NCI-H345 treated with DMSO at 0.1 percent for 48 hours (cell line): ENCODE measurements at regions not wholly inside any gene's neighbourhood (a gene's known extent, or its start where the extent isn't known, plus 50 kb on each side); places are given as distances from the start of the nearest gene placed in this dataset.

Experiments
- DNase-seq: peaks from one replicate; lab custom pipeline; 2025; ENCODE audit not compliant: unreplicated experiment; lab: John Stamatoyannopoulos, UW

DNA sequence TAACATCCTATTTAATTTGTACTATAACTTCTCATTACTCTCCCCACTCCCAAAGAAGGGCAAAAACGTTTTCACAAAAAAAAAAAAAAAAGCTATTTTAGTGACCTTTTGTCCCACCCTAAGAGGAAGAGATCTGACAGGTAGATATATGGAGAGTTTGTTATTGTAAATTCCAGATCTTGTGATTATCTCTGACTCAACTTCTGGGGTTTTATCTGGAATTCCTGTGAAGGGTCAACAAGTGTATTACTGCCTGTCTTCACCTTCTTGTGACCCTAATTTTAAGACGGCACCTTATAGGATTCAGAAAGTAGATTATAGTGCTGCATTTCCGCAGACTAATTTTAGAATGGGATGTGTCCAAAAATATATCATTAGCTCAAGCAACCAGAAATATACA, 205.9 kb upstream of the CDIN1 start:
- no peak for DNase-seq

DNA sequence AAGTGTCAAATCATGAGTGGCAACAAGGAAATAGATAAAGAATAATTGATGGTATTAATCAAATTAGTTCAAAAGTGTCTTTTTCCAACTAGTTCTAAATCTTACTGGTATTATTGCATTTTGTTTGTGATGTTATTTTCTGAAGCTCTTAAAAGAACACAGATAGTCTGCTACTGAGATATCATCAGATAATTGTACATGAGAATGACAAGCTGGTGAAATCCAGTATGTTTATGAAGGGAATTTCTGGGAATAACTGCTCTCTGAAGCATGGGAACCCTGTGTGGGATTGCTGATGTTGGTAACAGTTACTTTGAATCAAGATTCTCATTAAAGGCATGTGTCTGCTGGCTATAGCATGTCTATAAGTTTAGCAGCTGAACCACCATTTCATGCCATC, 190.3 kb upstream of the CDIN1 start:
- DNase-seq = no peak

DNA sequence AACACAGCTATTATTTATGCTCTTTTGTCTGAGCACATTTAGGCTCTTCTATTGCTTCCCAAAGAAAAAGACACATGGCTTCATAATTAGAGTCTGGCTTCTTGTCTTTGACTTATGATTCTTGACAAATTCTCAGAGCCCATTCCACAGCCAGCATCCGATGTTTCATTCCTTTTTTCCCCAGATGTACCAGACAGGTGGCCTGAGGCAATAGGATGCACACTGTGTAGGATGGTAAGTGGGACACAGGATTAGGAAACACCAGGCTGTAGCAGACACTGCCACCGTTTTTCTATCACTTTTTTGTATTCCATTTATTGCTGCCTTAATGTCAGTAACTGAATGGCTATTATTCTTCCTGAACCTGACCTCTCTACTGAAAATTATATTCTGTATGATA, 188.9 kb upstream of the CDIN1 start:
- no peak for DNase-seq

DNA sequence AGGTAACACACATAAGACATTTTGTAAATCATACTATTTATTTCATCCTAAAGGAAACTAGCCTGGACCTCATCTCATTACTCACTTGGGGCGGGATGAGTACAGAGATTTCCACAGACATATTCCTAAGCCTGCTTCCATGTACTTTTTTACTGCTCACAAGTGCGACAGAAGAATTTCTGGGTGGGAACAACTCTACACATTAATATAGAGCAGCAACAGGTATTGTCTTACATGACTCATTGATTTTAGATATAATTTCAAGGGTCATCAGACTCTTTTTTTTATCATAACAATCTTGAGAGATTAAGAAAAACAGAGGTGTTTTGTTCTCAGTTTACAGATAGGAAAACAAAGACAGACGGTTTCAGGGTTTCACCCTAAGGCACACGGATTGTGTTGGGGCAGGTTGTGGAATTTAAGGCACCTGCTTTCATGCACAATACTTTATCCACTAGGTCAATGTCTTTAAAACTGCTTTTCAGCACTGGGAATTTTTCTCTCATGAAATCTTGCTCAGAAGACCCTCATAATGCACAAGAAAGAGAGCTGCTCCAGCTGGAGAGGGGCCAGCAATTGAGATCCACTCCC, 186.7 kb upstream of the CDIN1 start:
- no peak for DNase-seq

DNA sequence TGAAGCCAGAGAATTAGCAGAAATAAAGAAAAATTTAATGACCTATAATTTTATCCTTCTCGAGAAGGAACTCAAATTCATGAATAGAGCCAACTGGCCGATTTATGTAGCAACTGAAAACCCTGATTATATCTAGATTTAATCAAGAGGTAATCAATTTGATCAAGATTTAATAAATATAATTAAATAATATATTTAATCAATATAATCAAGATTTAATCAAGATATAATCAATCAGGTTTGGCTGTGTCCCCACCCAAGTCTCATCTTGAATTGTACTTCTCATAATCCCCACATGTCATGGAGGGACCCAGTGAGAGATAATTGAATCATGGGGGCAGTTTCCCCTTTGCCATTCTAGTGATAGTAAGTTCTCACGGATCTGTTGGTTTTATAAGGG, 181.2 kb upstream of the CDIN1 start:
- no peak for DNase-seq

DNA sequence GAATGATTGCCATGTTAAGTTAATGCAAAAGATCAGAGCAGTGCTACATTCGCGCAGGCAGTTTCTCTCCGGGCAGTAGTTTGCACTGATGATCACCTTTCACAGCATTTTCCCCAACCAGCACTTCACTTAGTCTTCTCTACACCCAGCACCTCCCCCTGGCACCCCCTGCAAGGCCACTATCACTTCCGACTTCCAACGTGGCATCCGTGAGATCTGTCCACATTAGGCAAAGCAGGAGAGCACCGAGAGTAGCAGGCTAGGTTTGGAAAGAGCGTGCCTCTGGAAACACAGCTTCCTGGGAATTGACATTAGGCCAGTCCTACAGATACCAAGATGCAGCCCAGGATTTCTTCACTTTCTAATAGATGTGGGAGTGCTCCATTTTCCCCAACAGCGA, 180.2 kb upstream of the CDIN1 start:
- no peak for DNase-seq

DNA sequence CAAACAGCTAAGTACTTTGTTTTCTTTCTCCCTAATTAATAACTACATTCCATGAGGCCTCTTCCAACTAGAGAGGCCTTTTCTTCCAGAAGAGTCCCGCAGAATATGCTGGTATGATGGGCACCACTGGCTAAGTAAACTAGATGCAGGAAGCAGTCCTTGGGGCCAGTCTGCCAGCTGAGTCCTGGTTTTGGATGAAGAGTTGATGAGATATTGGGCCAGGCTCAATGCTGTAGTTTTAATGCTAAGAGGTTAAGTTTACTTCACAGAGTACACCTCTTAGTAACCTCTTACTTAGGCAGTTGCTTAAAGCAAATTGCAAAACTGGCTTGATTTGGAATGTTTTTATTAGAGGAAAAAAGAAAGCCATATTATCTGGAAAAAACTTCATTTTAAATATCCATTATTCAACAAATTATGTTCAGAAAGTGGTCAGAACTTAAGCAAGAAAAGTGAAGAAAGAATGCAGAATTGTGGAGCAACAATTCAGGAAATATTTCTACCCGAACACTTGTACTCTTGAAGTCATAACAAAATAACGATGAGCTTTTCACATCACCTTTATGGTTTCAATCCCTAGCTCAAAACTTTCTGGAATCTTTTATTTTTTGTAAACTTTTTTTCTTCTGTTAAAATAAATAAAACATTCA, 178.4 kb upstream of the CDIN1 start:
- no peak for DNase-seq

DNA sequence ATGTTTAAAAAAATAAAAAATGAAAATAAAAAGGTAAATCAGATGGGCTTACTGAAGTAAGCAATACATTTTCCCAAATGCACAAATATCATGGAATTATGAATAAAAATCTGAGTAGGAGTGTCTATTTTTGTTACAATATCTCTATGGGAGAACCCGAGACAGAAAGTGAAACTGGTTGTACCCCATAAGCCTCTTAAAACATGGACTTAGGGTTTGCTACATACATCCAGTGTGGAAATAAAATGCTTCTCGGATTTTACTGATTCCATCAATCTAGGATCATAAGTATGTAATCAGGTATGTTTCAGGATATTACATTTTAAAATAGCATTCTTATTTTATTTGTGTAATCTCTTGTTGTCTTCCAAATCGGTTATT, 177.8 kb upstream of the CDIN1 start:
- no peak for DNase-seq

DNA sequence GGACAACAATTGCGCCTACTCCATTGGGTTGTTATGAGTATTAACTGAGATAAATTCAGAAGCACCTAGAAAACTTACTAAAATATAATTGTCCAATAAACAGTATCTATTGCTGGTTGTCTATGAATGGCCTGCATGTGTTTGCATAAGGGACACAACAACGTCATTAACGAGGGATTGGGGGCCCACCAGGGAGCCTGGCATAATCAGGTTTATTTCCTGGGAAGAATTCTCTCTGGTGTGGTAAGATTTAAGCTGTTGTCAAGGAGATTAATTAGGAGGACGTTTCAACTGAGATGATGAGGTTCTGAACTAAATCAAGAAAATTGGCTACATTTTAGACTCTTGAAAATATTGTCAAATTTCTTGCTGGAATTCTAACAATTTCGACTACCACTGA, 176.1 kb upstream of the CDIN1 start:
- no peak for DNase-seq

DNA sequence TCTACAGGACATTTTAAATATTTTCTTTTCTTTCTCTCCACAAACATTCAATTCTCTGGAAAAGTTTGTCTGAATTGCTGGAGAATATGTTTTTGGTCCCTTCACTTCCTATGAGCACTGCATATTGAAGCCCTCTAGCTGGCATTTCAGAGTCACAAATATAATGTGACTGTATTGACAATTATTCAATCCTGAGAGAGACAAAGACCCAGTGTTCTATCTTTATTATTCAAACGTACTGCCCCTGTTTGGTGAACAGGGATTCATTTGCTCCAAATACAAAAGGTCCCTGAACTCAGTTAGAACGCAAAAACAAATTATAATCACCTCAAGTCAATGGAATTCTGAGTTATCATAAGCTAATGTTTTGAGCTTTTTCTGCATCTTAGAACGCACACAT, 173.1 kb upstream of the CDIN1 start:
- no peak for DNase-seq

DNA sequence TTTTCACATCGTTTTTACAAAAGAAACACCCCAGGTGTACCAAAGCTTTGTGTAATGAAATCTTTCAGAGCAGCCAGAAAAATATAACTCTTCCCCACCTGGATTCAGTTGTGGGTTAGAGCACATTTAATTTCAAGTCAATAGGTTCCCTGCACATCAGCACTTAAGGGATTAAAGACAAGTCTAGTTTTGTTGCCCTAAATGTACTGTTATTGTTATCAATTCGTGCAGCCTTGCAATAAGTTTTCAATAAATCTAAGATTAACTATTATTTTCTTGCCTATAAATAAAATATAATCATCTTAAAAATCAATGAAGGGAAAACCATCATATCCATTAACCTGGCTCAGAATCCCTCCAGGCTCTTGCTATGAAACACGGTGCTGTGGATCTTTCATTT, 172.5 kb upstream of the CDIN1 start:
- DNase-seq = no peak

DNA sequence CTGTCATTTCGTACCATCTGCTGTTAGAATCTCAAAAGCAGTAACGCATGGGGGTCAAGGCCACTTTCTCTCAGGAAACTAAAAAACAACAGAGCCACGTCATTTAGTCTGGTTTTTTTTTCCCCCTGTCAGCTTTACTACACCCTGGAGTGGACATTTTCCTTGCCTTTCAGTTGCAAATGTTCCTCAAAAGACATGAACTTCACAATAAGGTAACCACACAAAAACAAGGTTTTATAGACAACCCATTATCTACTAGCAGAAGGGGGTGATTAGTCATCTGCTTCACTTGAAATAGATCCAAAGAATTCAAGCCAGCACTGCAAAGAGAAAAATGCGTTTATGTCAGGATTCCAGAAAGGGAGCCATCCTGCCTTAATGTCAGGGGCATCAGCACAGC, 171.8 kb upstream of the CDIN1 start:
- no peak for DNase-seq

DNA sequence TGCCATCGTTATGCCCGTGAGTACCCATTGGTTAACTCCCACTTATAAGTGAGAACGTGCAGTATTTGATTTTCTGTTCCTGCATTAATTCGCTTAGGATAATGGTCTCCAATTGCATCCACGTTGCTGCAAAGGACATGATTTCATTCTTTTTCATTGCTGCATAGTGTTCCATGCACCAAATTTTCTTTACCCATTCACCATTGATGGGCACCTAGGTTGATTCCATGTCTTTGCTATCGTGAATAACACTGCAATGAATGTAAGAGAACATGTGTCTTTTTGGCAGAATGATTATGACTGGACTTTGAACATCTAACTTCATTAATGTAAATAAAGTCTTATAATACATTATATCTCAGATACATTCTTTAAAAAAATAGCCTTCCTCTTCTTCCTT, 169.6 kb upstream of the CDIN1 start:
- DNase-seq = no peak

DNA sequence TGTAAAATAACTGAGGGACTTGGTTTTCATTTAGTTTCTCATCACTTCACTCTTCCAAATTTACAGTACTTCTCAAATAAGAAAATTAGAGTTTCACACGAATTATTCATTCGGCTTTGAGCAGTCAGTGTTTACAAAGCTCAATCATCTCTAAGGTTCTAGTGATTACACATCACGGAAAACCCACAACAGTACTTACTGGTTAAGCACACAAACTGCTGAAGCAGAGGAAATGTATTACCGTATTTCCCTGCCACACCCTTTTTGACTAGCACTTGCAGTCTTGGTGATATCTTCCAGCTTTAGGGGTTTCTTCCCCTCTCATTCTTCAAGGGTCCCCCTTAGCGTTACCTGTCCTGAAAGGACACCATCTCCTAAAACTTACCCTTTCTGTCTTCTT, 164.8 kb upstream of the CDIN1 start:
- DNase-seq = no peak

DNA sequence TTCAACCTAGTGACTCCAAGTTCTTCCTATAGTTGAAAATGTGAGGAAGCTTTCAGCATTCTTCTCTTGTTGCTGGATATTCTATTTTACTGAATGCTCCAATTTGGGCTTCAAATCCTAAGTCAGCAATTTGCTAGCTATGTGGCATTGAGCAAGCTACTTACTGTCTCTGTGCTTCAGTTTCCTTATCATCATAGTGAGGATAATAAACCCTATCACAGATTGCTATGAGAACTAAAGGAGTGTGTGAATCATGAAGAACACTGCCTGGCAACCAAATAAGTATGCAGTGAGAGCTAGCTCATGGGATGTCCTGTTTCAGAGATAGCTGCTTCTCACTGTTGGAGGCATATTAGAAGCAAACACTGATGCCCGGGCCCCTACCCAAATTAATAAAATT, 163.8 kb upstream of the CDIN1 start:
- no peak for DNase-seq

DNA sequence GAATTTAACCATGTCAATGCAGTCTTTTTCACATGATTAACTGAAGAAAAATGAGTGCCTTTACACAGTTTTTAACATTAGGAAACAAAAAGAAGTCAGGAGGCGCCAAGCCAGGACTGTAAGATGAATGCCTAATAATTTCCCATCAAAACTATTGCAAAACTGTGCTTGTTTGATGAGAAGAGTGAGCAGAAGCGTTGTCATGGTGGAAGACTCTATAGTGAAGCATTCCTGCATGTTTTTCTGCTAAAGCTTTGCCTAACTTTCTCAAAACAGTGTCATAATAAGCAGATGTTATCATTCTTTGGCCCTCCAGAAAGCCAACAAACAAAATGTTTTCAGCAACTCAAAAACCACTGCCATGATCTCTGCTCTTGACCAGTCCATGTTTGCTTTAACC, 156.8 kb upstream of the CDIN1 start:
- DNase-seq = no peak

DNA sequence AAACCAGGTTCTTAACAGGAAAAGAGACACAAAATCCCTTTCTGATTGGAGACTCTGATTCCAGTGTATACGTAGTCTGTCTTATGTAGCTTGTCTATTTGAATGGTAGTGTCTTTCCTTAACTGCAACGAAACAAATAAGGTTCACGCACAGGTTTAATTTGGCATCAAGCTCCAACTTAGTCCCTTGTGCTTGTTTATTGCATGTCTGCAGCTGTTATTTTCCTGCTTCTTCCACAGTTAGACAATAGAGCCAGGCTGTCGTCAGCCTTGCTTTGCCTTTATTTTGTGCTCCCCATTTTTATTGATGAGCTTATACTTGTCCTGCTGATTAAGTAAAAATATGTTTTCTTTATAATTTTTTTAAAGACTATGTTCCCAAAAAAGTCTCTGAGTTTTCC, 152.7 kb upstream of the CDIN1 start:
- DNase-seq = no peak

DNA sequence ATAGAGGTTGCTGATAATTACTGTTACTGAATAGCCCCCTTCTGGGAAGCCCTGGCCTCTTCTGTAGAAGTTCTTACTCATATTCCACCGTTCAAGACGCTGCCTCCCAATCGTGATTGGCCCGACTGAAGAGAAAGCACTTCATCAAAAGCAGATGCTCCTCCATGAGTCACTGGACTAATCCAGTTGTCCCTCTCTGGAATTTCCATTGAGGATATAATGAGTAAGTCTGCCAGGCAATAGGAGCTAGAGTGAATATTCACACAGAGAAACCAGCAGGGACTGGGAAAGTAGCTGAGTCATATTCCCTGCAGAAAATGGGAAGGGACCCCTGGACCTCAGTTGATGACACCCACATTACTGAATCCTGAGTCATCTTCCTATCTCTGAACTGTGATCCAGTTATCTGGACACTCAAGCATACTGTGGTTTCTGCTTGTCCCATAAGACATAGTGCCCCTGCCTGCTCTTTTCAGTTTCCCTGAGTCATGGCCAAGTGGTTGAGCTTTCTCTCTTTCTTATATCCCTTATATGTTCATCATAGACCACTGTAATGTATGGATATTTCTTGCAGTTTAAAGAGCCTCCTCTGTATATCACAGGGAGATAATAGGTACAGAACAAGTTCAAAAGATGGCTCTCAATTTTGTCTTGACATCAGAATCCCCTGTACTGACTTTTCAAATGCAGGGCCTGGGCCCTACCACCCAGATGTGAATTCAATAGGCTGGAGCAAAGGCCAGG, 151.2 kb upstream of the CDIN1 start:
- DNase-seq = no peak

DNA sequence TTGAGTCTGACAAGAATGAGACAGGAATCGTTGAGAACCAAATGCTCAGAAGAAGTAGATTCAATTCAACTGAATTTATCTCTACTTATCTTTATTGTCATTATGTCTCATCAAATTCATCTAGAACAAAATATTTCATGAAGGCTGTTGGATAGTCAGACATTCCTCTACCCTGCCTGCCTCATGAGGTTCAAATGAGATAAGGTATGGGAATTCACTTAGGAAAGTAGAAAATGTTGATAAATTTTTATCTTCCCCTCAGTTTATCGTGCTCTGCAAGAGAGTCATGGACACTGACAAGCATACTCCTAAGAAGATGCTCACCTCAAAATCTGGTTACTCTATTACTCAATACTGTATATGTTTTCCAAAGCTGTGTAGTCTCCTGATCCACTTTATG, 149.7 kb upstream of the CDIN1 start:
- DNase-seq = no peak

DNA sequence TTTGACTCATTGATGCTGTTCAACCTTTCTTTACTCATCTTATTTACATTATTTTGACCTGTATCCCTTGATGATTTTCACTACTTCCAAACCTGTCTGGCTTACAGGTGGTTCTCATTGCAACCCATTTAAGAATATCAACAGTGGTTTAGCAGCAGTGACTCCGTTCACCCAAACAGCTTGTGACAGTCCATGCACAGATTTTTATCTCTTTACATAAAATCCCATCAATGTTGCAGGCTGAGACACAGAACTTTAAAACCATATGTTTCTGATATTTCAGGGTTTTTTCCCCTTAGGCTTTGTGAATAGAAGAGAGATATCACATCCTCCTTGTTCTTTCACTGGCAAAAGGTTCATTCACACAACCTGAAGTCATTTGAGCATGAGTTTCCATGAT, 149.1 kb upstream of the CDIN1 start:
- no peak for DNase-seq

DNA sequence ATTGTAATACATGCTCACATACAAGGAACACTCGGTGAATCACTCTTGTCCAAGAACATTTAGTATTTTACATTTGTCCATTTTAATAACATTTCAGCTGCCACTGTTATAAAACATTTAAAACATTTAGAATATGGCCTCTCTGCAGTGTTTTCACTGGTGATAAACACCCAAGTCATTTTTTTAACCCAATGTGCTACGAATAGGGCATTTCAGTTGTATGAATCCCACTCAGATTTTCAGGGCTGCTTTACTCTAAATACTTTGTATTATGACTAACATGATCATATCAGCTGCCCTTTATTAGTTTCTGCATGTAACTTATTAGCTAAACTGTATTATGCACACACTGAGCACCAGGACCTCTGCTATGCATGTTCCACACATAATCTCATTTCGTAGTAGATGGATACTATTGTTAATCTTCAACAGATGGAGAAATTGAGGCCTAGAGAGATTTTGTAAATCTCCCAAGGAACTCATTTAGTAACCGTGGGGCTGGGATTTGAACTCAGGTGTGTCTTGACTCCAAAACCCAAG, 148.6 kb upstream of the CDIN1 start:
- no peak for DNase-seq

DNA sequence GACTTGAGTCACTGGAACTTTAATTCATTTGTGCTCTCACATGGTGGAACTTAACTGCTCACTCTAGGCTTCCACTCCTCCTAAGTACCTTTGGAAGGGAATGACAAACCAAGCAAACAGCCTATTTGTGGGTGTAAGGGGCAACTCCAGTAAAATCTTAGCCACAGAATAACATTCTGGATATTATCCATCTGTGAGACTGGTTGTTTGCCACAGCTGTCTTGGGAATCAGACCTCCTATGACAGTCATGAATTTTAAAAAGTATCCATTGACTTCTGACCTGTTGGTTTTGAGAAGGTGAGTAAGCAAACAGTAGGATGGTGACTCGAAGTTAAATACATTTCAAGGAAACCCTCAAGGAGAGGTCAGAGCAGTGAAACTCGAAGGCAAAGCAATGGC, 147.3 kb upstream of the CDIN1 start:
- no peak for DNase-seq

DNA sequence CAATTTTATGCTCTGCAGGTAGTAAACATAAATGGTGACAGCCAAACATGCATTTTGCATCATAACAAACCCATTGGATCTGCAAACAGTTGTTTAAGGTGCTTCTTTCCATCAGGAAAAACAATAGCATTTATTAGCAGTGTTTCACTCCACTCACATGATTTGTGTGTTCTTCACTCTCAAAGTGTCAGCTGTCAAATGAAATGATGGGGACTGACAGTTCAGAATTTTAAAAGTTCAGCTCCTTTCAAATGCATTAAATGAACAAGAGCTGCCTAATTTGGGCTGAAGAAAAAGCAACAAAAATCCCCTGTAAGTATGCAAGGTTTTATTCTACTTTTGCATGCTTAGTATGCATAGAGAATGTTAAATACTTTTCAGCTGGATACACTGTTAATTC, 145.2 kb upstream of the CDIN1 start:
- DNase-seq = no peak
